ENCODE measurements at regions not wholly inside any gene's neighbourhood (a gene's known extent, or its start where the extent isn't known, plus 50 kb on each side); places are given as distances from the start of the nearest gene placed in this dataset.

DNA sequence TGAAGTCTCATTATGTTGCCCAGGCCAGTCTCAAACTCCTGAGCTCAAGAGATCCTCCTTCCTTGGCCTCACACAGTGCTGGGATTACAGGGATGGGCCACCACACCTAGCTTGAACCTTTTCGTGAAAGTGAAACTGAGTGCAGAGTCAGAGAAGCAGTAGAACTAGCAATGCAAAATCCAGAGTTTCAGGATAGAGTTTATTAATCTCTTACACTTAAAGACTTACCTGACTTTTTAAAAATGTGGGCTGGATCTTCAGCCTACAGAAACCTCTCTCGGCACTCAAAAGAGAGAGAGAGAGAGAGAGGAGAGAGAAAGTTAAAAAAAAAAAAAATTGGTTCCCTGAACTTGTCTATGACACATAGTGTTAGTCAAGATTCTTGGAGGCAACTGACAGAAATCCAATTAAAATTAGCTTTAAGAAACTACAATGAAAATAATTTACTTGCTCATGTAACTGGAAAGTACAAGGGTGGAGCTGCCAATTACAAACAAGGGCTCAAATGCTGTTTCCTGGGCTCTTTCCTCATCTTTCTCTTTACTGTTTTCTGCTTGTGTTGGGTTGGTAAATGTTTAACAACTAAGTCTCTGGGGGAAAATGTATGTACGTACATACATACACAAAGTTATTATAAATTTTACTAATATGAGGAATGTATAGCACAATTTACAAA is 98.1 kb upstream of the CERS6 start:
- Histone ChIP-seq H3K36me3 (no peaks in the 10 kb centered on the region), H3K9me3 (peaks cover 2% of the 10 kb centered on the region; the same call in 1 of the 2 replicates), H3K27me3 (no peaks in the 10 kb centered on the region), H3K4me3 (no peak overlapping the region)
- no peak for DNase-seq

DNA sequence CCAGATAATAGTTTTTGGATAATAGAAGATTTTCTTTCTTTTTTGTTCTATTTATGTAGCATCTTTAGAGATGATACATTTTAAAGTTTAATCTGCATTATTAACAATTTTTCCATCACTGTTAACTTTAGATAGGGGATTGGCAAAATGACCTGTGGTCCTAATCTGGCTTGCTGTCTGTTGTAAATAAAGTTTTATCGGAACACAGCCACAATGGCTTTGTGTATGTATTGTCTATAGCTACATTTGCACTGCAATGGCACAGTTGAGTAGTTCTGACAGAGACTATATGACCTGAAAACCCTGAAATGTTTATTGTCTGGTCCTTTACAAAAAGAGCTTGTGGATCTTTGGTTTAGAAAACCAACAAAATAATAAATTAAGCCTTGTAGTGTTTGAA is 97.0 kb upstream of the CERS6 start:
- H3K36me3 ChIP-seq: no peaks in the 10 kb centered on the region
- no peaks in the 10 kb centered on the region for H3K27me3 ChIP-seq
- H3K4me3 ChIP-seq: no peak overlapping the region
- DNase-seq: no peak
- no peaks in the 10 kb centered on the region for H3K9me3 ChIP-seq

DNA sequence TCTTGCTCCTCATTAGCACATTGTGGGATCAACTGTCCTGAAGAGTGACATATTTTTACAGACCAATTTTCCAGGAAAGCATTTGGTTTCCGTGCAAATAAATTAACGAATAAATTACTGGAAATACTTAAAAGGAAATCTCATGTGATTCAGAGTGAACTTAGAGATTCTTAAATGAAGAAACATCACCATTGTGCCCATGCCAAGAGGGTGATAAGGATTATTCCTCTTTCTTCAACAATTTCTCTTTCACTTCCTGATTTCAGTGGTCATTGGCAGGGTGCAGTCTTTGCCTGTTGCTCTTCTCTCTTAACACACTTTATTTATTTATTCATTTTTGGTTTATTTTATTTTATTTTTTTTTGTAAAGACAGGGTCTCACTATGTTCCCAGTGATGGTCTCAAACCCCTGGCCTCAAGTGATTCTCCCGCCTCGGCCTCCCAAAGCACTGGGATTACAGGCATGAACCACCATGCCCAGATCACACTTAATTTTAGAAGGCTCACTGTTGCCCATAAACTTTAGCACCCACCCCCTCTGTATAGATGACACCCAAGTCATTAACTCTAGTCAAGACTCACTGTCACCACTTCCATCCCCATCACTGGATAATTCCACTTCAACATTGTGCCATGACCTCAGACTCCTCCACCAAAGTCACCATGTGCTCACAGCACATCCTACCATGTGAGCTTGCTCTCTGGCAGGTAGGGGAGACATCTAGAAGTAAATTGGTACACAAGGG is 92.6 kb upstream of the CERS6 start:
- no peaks in the 10 kb centered on the region for H3K9me3 ChIP-seq

DNA sequence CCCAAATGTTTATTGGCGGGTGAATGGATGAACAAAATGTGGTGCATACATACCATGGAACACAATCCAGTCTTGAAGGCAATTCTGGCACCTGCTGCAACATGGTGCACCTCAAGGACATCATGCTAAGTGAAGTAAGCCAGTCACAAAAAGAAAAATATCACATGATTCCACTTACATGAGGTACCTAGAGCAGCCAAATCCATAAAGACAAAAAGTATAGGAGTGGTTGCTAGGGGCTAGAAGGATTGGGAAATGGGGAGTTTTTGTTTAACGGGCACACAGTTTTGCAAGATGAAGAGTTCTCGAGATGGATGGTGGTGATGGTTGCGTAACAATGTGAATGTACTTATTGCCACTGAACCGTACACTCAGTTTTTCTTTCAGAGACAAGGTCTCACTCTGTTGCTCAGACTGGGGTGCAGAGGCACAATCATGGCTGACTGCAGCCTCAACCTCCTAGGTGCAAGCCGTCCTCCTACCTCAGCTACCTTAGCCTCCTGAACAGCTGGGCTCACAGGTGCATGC is 90.9 kb upstream of the CERS6 start:
- Histone ChIP-seq H3K36me3 (no peaks in the 10 kb centered on the region), H3K4me3 (no peak overlapping the region), H3K27me3 (no peaks in the 10 kb centered on the region), H3K9me3 (no peaks in the 10 kb centered on the region)
- DNase-seq: no peak

More for the DNA sequence above, 92.6 kb upstream of the CERS6 start:
- no peak for DNase-seq
- Histone ChIP-seq H3K27me3 (no peaks in the 10 kb centered on the region), H3K36me3 (no peaks in the 10 kb centered on the region), H3K4me3 (no peak overlapping the region)

DNA sequence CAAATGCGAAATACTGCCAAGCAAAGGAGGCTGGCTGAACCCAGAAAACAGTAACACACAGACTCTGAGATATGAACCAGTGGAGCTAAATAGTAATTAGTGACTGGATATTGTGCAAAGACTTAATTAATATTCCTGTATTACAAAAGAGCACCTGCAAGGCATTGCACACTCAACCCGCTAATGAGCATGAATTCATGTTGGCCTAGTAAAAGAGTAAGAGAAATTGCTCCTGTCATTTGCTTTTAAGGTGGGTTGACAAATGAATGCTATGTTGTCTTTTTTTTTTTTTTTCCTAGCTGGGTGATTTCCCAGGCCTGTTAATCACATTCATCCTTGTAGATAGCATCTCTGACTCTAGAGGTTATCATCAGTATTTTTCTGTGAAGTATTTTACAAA is 87.0 kb upstream of the CERS6 start:
- DNase-seq: no peak
- H3K9me3 ChIP-seq: no peaks in the 10 kb centered on the region
- no peaks in the 10 kb centered on the region for H3K27me3 ChIP-seq
- H3K36me3 ChIP-seq: no peaks in the 10 kb centered on the region
- no peak overlapping the region for H3K4me3 ChIP-seq

DNA sequence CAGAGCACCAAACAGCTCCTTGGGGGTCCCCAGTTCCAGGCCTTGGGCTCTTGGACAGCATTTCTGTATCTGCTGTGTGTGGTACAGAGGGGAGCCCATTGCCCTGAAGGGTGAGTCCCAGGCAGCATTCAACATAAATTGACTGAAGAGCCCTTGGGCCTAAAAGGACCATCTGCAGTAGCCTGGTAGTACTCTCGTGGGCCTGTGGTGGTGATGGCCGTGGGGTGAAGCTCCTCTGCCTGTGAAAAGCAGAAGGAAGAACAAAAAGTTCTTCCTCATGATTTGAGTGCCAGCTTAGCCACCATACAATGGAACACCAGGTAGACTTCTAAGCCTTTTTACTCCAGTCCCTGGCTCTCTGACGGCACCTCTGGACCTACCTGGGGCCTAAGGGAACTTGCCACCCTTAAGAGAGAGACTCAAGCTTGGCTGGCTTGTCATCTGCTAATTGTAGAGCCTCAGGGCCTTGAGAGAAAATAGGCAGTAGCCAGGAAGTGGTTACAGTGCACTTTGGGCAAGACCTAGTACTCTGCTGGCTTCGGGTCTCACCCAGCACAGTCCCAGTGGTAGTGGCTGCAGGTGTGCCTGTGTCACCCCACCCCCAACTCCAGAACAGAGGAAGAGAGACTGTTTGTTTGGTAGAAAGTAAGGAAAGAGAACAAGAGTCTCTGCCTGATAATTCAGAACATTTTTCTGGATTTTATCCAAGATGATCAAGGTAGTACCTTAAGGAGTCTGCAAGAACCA is 84.6 kb upstream of the CERS6 start:
- Histone ChIP-seq H3K27me3 (no peaks in the 10 kb centered on the region), H3K4me3 (no peak overlapping the region), H3K9me3 (no peaks in the 10 kb centered on the region), H3K36me3 (no peaks in the 10 kb centered on the region)
- no peak for DNase-seq

DNA sequence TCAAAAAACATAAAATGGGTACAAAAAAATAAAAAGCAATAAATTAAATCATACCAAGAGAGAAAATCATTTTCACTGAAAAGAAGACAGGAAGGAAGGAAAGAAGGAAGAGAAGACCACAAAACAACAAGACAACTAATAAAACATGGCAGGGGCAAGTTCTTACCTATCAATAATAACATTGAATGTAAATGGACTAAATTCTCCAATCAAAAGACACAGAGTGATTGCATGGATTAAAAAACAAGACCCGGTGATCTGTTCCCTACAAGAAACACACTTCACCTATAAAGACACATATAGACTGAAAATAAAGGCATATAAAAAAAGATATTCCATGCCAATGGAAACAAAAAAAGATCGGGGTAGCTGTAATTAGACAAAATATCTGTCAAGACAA is 82.6 kb upstream of the CERS6 start:
- DNase-seq: no peak
- no peaks in the 10 kb centered on the region for H3K36me3 ChIP-seq
- H3K27me3 ChIP-seq: no peaks in the 10 kb centered on the region
- H3K9me3 ChIP-seq: no peaks in the 10 kb centered on the region
- no peak overlapping the region for H3K4me3 ChIP-seq

DNA sequence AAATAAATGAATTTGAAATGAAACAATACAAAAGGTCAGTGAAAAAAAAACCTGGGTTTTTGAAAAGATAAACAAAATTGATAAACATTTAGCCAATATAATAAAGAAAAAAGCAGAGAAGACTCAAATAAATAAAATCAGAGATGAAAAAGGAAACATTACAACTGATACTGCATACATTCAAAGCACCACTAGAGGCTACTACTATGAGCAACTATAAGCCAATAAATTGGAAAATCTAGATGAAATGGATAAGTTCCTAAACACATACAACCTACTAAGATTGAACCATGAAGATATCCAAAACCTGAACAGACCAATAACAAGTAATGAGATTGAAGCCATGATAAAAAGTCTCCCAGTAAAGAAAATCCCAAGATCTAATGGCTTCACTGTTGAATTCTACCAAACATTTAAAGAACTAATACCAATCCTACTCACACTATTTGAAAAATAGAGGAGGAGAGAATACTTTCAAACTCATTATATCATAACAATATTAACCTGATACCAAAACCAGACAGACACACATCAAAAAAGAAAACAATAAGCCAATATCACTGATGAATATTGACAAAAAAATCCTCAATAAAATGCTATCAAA is 80.8 kb upstream of the CERS6 start:
- Histone ChIP-seq H3K27me3 (no peaks in the 10 kb centered on the region), H3K4me3 (no peak overlapping the region), H3K9me3 (no peaks in the 10 kb centered on the region), H3K36me3 (no peaks in the 10 kb centered on the region)
- no peak for DNase-seq

DNA sequence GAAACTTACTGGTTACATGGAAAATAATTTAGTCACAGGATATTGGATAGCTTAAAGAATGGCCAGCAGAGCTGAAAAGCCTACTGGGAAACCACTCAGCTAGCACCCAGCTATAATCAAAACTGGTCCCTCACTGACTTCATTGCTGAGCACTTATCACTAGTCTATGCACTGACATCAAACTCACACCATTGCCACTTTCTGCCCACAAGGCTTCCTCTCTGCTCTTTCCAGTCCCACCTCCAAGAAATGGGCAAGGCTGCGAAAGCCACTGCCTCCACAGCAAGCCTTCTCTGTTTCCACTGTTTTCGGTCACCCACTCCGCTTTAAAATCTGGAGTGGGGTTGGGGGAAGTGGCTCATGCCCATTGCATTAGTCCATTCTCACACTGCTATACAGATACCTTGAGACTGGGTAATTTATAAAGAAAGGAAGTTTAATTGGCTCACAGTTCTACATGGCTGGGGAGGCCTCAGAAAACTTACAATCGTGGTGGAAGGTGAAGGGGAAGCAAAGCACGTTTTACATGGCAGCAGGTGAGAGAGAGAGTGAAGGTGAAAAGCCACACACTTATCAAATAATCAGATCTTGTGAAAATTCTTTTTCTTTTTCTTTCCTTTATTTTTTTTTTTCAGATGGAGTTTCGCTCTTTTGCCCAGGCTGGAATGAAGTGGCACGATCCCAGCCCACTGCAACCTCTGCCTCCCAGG is 77.0 kb upstream of the CERS6 start:
- peaks cover 5% of the 10 kb centered on the region; the same call in 1 of the 2 replicates for H3K27me3 ChIP-seq
- no peaks in the 10 kb centered on the region for H3K36me3 ChIP-seq
- no peaks in the 10 kb centered on the region for H3K9me3 ChIP-seq
- no peak for DNase-seq
- no peak overlapping the region for H3K4me3 ChIP-seq

DNA sequence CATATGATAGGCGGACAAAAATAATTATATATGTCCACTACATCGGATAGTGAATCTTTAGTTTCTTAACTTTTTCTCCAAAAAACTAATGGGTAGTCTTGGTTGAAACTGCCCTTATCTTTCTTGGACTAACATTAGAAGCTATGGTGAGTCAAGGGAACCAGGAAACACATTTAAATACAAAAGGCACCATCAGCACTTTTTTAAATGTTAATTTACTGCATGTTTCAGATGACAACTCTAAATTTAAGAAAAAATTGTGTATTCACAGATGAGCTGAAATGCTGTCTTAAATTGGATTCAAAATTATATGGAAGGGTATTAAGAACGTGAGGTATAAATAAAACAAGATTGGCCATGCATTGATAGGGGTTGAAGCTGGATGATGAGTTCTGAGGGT is 75.6 kb upstream of the CERS6 start:
- DNase-seq: no peak
- H3K27me3 ChIP-seq: peaks cover 5% of the 10 kb centered on the region; the same call in 1 of the 2 replicates
- H3K4me3 ChIP-seq: no peak overlapping the region
- no peaks in the 10 kb centered on the region for H3K9me3 ChIP-seq
- H3K36me3 ChIP-seq: no peaks in the 10 kb centered on the region

DNA sequence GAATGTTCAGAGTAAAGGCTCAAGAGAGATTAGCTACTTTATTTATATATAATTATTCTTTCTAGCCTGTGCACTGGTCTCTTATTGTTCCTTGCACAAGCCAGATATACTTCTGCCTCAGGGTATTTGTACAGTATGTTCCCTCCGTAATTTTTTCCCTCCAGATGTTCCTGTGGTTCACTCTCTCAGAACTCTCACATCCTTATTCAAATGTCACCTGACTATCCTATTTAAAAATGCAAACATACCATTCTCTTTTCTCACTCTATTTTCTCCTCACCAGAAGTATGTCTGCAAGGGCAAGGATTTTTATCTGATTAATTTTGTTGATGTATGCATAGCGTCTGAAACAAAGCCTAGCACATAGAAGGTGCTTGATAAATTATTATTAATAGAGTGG is 64.0 kb upstream of the CERS6 start:
- Histone ChIP-seq H3K4me3 (no peak overlapping the region), H3K36me3 (no peaks in the 10 kb centered on the region), H3K27me3 (no peaks in the 10 kb centered on the region), H3K9me3 (no peaks in the 10 kb centered on the region)
- no peak for DNase-seq

DNA sequence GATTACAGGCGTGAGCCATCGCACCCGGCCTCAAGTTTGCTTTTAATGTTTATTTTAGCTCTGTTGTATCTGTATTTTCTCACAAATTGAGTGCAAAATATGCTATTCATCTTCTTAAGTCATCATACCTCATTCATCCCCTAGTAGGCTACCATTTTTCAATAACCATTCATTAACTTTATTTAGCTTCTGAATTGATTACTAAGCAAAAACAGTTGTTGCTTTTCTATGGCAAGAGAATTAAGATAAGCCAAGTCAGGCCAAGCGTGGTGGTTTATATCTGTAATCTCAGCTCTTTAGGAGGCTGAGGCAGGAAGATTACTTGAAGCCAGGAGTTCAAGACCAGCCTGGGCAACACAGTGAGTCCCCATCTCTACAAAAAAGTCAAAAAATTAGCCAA is 63.3 kb upstream of the CERS6 start:
- Histone ChIP-seq H3K9me3 (no peaks in the 10 kb centered on the region), H3K4me3 (no peak overlapping the region), H3K36me3 (no peaks in the 10 kb centered on the region), H3K27me3 (no peaks in the 10 kb centered on the region)
- DNase-seq: no peak

DNA sequence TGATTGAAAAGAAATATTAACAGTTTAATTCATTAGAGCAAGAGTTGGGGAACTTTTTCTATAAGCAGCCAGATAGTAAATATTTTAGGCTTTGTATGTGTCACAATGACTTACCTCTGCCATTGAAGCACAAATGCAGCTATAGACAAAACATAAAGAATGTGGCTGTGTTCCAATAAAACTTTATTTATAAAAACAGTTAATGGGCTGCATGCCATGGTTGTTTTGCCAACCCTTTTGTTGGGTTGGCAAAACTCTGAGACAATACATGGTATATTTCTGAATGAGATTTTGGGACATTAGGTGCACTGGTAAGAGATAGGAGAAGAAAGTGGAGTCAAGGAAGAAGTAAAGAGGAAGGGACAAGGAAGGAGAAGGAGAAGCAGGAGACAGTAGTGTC is 61.8 kb upstream of the CERS6 start:
- Histone ChIP-seq H3K9me3 (no peaks in the 10 kb centered on the region), H3K36me3 (no peaks in the 10 kb centered on the region), H3K27me3 (no peaks in the 10 kb centered on the region), H3K4me3 (no peak overlapping the region)
- no peak for DNase-seq

DNA sequence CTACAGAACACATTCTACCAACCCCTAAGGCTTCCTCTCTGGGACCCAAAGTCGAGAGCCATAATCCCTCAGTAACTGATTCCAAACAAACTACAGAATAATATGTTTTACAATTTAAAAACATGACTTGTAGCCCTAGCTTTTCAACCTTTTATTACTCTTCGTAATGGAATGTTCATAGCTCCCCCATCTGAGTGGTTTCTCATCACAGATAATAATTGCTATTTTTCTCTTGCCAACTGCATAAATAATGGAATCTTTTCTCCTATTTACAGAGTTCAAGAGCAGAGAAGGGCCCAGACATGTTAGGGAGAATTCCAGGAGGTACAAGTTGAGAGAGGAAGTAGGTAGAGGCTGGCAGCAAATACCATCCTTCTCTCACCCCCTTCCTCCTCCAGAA is 59.9 kb upstream of the CERS6 start:
- Histone ChIP-seq H3K36me3 (no peaks in the 10 kb centered on the region), H3K9me3 (no peaks in the 10 kb centered on the region), H3K4me3 (no peak overlapping the region), H3K27me3 (no peaks in the 10 kb centered on the region)
- DNase-seq: no peak

DNA sequence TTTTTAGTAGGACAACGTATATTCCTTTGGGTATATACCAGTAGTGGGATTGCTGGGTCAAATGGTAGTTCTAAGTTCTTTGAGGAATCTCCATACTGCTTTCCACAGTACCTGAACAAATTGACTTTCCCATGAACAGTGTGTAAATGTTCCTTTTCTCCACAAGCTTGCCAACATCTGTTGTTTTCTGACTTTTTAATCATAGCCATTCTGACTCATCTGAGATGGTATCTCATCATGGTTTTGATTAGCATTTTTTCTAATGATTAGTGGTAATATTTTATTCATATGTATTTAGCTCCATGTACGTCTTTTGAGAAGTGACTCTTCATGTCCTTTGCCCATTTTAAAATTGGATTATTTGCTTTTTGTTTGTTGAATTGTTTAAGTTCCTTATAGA is 58.4 kb upstream of the CERS6 start:
- Histone ChIP-seq H3K27me3 (no peaks in the 10 kb centered on the region), H3K4me3 (no peak overlapping the region), H3K9me3 (no peaks in the 10 kb centered on the region), H3K36me3 (no peaks in the 10 kb centered on the region)
- DNase-seq: no peak

DNA sequence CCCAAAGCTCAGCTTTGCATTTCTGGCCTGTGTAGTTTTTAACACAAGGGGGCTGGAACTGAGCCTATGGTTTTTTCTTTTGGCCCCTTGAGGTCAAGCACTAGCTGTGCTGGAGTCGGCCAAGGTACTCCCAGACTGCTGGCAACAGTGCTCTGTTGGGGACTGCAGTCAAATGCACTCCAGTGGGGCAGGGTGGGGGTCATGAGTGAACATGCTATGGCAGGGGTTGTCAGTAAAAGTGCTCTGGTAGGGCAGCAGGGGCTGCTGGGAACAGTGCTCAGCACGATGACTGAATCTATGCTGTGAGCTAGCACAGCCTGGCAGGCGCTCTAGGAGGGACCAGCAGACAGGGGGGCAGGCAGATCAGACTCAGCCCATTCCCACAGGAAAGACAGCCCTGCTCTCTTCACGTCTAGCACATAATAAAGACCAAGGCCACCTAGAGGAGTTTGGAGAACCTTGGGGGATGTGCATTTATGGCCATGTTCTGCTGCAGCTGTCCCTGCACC is 55.0 kb upstream of the CERS6 start:
- H3K4me3 ChIP-seq: no peak overlapping the region
- no peaks in the 10 kb centered on the region for H3K9me3 ChIP-seq
- H3K36me3 ChIP-seq: no peaks in the 10 kb centered on the region
- peaks cover 3% of the 10 kb centered on the region; the same call in 1 of the 2 replicates for H3K27me3 ChIP-seq
- no peak for DNase-seq
